ENCODE measurements at regions not wholly inside any gene's neighbourhood (a gene's known extent, or its start where the extent isn't known, plus 50 kb on each side); places are given as distances from the start of the nearest gene placed in this dataset.
"Not testable (repeated sequence)": the region's sequence is repeated elsewhere in the genome, so short reads cannot be mapped to it uniquely, and the experiment has no call there.

DNA sequence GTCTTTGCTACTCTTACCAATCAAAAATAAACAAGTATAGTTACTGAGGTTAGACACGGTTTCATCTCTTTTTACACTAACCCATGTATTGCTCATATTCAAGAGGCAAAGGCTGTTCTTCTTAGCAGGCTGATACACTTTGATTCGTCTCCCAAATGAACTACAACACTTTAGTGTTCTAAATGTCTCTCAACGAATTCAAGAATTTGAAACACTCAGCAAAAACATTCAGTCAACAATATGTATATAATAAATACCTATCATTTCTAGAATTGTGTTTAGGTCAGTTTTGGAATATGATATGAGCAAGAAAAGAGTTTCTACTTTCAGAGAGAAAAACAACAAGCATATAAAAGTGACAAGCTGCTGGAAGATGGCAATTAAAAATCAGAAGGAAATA is 669.6 kb upstream of the DPPA4 start:
- no peak for DNase-seq

DNA sequence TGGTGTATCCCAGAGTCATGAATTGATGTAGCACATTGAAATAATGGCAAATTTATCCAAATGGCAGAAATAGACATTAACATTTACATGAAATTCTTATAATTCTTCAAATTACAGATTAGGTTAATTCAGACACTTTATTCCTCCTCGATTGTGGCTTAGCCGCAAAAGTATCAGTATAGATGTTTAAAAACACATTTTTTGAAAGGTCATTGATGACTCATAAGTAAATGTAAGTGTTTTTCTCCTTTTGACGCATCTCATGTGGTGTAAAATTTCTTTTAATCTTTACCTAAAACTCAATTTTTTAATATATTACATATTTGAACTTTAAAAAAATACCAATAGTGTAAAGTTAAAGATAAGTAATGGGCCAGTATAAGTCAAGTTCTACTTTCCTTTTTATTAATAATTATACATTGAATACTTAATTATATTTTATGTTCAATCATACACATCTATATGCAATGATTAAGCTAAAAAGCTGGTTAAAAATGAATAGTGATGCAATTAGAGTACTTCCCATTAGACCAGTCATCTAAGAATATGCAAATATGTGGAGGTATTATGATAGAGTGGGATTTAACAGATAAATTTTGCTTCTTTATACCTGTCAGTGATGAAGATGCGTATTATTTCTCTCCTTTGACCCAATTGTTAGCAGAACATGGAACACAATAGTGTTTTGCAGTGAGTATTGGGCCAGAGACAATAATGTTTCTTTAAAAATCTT is 678.1 kb upstream of the DPPA4 start:
- no peak for DNase-seq

DNA sequence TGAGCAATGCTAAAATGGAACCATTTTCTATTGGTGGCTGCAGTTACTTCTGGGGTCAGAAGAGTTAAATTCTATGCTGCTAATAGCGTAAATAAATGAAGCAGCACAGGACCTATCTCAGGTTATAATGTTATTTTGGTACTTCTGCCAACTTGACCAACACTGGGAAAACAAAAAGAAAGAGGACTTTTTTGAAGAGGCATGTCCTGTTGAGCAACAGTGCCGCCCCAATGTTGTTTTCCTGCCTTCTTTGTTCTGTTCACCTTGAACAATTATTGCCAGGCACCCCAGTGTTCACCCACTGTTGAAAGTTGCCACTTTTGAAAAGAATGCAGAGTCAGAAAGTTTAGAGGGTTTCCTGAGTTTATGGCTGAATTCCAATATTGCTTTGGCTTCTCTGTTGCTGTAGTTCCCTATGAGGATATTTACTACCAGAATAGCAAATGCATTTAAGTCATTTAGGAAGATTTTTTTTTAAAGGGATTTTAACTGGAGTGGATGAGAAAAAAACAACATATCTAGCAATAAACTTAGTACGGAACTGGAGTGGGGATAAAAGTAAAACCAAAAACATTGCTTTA is 679.0 kb upstream of the DPPA4 start:
- DNase-seq: no peak

DNA sequence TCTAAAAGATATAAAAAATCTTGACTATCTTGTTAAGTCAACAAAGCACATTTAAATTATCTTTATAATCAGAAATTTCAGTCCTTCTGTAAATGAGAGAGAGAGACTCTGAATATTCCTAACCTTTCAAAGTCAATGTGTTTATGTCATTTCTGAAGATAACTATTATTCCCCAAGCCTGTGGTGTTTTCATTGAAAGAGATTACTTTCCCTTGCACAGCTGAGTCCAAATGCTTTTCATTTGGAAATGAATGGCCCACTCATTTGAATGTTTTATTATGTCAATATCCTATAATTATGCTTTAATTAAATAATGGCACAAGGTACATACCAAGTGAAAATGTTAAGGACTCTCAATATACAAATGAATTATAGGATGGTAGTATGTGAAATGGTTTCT is 680.0 kb upstream of the DPPA4 start:
- no peak for DNase-seq

DNA sequence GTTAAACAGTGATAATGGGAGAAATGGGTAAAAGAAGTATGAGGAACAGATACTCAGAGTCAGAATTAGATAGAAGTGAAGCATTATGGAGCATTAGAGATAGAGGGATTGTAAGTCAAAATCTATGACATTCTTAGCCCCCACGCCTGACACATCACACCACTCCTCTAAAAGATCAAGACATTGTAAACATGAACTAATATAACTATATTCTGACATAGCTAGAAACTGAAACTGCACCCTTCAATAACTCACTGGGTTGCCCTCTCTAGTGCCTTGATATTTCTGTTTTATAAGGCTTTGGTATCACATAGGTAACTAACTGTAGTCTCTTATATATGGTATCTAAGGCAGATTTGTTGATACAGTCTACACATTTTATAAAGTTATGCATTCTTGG is 684.3 kb upstream of the DPPA4 start:
- no peak for DNase-seq

DNA sequence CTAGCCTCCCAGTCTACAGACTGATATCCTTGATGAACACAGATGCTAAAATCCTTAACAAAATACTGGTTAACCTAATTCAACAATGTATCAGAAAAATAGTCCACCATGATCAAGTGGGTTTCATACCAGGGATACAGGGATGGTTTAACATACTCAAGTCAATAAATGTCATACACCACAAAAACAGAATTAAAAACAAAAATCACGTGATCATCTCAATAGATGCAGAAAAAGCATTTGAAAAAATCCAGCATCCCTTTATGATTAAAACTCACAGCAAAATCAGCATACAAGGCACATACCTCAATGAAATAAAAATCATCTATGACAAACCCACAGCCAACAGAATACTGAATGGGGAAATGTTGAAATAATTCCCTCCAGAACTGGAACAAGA is 685.7 kb upstream of the DPPA4 start:
- not testable (repeated sequence) for DNase-seq

DNA sequence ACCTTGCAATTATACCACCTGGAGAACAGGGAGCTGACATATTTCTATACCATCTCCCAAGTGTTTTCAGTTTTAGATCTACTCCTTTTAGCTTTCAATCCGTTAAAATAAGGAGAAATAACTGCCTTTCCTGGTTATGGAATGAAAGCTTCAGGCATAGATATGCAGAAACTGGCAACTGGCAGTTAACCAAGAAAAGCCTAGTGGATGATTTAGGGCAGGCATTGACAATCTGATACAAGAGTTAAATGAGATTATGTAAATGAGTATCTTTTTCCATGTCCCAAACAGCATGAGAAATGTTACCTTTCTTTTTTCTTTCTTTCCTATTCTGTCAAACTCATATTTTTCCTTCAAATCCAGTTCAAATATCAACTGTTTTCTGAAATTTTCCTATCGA is 689.1 kb upstream of the DPPA4 start:
- no peak for DNase-seq

DNA sequence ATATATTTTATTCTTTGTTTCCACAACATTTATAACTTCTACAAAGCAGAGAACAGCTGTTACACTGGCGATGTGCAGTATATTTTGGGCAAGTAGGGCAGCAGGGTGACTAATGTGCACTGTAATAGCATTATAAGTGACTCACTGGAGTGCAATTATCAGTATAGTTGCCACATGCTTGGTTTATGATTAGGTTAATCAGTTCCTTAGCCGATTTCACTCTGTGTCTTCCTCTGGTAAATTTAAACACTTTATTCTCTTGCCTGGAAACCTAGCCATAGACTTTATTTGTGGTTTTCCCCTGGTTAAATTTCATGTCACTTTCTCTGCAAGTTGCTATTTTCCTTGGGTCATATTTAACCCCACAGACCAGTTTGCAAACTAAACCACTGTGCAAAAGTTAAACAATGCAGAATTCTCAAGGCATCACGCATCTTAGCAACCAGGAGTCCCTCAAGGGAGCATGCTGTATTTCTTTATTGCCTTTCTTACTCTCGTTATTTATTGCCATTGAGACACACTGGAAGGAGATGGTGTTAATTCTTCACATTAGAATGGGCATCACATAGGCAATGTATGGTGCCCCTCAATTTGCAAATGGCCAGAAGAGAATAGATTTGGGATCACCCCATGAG is 690.2 kb upstream of the DPPA4 start:
- DNase-seq: no peak

DNA sequence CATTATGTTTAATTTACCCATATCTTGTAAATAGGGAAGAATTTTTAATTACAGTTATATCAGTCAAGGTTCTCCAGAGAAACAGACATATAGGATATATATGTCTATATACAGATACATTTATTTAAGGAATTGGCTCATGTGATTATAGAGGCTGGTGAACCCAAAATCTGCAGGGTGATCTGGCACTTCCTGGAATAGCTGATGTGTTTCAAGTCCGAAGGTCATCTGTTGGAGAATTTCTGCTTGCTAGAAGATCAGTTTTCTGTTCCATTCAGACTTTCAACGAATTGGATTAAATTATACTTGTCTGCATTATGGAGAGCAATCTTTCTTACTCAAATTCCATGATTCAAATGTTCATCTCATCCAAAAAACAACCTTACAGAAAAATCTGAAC is 694.6 kb upstream of the DPPA4 start:
- no peak for DNase-seq

DNA sequence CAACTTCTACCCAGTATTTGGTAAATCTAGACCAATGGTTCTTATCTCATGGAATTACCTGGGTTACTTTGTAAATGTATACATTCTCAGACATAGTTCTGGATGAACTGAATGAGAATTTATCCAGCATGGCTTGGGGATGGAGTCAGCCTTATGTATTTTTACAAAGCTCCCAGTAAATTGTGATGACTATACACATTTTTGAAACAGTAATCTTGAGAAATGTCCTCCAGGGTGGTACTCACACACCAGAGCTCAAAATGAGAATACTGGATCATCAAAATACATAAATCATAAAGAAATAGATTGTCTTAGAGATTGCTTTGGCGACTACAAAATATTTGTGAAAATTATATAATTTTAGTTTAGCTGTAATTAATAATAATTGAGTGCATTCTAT is 722.1 kb upstream of the DPPA4 start:
- DNase-seq: no peak

DNA sequence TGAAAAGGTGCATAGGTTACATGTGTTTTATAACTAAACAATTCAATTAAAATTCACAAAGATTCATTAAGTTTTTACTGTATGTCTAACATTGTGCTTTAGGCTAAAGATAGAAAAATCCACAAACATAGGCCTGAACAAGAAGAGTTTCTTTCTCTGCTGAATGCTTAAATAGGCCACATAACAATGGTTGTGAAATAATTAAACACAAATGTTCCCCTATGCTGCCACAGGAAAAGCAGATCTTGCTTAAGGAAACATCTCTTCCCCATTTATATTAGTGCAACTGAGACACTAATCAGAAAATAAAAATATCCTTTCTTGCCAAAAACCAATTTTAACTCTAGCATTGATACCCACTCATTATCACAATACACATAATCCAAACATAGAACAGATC is 725.4 kb upstream of the DPPA4 start:
- no peak for DNase-seq

DNA sequence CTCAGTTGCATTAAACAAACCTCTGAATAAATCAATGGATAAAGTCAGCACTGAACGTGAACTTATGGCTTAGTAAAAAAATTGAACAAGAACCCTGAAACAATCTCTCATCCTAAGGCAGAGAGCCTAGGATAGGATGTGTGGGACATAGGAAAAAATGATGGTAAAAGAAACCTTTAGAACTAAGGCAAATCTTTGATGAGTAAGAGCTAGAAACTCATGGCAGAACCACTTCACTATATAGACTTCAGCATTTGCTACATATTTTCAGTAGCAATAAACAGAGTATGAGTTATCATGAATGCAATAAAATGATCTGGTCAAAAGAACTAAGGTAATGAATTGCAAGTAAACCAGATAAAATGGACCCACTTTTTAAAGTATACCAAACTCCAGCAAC is 725.8 kb upstream of the DPPA4 start:
- DNase-seq: no peak

DNA sequence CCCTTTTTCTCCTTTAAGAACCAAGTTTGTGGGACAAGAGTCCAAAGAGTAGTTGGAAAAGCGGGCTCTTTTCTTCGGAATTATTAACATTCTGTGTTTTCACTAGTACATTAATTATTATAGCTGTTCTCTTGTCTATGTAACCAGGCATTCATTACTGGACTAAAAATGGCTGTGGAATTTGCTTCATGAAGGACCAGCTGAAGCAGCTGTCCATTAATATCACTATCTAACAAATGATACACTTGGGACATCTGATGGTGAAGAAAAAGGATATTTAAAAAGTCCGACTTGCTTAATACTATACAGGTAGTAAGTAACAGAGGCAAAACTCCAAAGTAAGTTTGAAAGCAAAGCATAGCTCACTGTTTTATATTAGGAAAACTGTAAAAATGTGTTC is 728.9 kb upstream of the DPPA4 start:
- DNase-seq: no peak

DNA sequence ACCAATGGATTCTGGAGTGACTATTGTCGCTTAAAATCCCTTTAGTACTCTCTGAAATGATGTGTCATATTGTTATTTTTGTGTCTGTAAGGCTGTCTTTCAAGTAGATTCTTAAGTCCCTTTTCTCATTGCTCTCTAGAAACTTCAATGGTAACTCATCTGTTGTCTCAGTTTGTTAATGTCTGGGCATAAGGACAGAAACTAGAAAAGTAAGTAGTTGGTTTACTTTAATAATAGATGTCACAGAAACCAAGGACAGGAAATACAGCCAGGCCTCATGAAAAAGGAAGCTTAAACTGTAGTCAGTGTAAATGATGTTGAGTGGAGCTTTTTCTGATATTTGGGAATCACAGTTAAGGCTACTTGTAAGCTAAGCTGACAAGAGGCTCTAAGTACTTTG is 730.2 kb upstream of the DPPA4 start:
- no peak for DNase-seq

DNA sequence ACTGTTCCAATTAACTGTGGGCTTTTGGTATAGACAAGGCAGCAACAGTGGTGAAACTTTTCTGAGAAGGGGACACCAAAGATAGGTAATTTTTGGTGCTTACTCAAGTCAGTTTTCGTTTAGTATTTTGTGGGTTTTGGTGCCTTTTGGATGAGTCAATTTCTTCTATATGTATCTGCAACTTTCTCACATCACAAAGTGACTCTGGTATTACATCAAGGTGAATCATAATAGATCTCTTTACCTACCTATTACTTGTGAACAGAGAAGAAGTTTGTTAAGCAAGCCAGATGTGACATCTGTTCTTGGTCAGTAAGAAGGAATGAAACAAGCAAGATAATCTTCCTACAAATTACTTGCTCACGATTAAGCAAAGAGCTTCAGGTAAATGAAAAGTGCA is 732.4 kb upstream of the DPPA4 start:
- no peak for DNase-seq

DNA sequence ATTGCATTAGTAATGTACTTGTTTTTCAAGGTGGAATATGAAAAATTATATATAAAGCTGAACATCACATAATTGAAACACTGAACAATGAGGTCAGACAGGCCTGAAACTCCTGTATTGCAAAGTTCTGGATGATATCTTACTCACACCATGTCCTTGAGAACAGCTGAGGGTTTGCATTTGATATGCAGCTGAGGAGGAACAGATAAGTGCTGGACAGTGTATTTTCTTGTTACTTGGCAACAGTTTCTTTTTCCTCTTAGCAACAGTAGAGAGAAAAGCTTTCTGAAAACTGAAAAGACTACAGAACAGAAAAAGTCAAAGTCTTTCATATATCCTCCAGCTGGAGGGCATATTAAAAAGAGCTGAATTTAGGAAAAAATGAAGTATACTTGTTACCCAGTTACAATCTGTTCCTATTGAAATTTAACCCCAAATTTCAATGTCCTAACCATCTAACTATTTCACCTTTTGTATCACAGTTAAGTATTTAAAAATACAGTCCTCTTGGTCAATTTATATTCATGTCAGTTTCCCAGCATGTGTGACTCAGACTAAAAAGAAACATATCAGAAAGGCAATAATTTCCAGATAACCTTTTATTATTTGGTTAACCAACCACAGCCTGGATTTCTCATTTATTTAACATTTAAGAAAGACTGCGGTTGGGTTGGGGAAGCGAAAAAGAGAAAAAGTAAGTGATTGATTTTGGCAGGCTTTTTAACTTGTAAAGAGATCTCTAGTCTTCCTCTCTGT is 733.0 kb upstream of the DPPA4 start:
- no peak for DNase-seq

DNA sequence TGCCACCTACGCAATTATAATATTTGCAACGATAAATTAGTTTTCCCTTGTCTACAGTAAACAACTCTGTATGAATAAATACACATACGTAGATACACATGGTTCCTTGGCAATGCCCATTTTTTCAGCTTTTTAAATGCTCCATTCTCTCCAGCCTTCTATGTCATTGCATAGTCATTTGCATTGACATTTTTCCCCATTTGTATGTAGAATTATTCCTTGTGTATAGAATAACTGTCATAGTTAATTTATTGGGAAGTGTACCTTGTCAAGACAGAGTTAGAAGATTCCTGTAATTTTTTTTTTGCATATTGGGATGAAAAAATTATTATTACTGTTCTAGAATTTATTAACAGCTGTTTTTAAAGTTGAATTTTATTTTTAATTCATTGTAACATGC is 736.7 kb upstream of the DPPA4 start:
- no peak for DNase-seq

DNA sequence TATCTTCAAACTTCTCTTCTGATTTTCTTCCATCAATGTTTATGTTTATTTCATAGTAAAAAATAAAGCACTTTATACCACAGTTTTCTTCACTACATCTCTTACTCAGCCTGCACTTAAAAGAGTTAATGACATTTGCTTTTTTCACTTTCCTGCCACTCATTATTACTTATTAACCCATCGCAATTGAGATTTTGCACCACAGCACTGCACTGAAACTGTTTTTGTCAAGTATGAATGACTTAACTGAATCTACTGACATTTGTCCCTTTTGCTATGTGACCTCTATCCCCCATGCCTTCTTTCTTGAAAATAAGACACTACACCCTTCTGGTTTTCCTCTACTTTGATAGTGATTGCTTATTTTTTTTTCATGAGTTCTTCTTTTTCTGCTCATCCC is 739.7 kb upstream of the DPPA4 start:
- DNase-seq: no peak

DNA sequence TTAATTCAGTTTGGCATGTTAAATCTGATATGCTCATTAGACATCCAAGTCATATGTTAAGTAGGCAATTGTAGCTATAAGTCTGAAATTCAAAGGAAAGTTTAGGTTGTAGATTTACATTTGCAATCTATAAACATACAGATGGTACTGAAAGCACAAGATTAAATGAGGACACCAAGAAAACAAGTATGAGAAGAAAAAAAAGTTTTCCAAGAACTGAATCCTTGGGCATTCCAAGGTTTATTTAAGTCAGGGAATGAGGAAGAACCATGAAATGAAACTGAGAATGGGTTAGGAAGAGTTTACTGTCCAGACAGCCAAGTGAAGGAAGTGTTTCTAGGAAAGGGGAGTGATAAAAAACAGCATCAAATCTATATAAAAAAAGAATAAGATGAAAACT is 756.1 kb upstream of the DPPA4 start:
- no peak for DNase-seq

DNA sequence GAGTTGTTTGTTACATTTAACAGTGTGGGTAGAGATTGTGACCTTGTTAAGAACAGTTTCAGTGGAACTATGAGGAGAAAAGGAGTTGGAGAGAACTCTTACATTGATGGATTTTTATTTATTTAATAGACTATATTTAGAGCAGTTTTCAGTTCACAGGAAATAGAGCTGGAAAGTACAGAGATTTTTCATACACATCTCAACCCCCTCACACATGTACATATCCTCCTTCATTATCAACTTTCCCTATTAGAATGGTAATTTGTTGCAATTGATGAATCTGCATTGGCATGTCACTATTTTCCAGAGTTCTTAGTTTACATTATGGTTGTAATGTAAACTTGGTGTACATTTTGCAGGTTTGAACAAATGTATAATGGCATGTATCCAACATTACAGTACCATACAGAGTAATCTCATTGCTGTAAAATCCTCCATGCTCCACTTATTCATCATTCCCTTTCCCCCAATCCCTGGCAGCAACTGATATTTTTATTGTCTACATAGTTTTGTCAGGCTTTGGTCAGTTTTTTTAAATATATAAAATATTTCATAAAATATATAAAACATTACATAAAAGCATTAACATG is 756.6 kb upstream of the DPPA4 start:
- DNase-seq: no peak

DNA sequence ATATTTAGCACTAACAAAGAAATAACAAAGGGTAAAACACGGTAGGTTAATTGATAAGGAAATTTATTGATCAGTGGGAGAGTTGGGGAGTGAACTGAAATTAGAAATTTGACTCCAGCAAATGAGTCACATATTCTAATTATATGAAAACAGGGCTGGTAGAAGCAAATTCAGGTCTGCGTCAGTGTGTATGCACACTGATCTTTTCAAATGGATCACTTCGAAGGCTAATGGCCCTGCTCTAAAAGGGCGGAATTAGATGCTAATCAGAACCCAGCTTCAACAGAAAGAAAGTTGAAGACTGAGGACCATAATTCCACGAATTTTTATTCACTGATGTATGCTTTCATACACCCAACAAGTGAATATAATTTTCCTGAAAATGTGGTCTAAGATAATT is 762.4 kb upstream of the DPPA4 start:
- no peak for DNase-seq

DNA sequence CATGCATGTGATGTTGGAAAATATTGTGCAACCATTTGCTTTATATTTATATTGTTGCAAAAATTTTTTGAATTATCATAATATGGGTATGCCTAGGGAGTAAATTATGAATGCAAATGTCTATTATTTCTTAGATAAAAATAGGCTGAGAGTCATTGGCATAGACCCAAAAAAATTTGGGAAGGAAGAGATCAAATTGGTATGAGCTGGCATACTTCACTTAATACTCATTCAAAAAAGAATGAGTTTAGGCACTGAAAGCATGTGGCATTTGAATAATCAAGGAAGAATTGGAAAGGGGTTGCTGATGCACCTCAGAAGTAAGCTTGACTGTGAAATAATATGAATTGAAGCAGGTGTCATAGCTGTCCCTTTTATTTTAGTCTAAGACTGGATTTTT is 764.0 kb upstream of the DPPA4 start:
- no peak for DNase-seq

DNA sequence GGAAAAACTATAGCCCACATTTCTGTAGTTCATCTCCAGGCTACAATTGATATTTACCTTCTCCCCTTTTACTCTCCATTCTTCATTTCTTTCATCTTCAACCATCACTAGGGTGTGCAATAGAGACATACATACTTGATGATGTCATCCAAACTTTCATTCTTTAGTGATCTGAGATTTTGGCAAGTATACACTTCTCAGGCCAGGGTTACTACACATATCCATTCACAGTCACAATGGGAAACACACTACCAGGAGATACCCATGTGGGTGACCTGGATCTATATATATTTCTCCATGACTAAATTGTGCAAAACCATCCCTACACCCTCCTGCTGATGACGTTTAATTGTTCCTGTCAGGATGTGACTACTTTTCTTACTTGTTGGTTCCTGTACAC is 769.5 kb upstream of the DPPA4 start:
- no peak for DNase-seq

Data from C1 segment of cervical spinal cord (tissue), 14 donors.